GM18507 (cell line): ENCODE measurements at regions not wholly inside any gene's neighbourhood (a gene's known extent, or its start where the extent isn't known, plus 50 kb on each side); places are given as distances from the start of the nearest gene placed in this dataset.

Source experiments
- DNase-seq: peaks from one replicate; pipeline ENCODE4 v3.0.0; 2011; ENCODE audit warnings: low read depth; ENCODE audit not compliant: insufficient read length; ENCODE audit errors: extremely low spot score
- FAIRE-seq: peaks from 2 replicates; lab custom pipeline; 2011; peaks lifted over from hg19 to GRCh38; lab: Jason Lieb, UNC

GRCh38 chr2:3138621-3139020 is 239.0 kb downstream of the EIPR1 start:
- FAIRE-seq (no peak), DNase-seq (no peak)

- DNase-seq (no peak), FAIRE-seq (no peak)
Measured at GRCh38 chr2:3137651-3138300, 239.8 kb downstream of the EIPR1 start.

- no peak for FAIRE-seq
- no peak for DNase-seq
Measured at GRCh38 chr2:3135676-3136075, 241.9 kb downstream of the EIPR1 start.

GRCh38 chr2:3134026-3134571 is 243.5 kb downstream of the EIPR1 start:
- FAIRE-seq = no peak
- DNase-seq = no peak

- no peak for DNase-seq
- no peak for FAIRE-seq
Measured at GRCh38 chr2:3132966-3133365, 244.7 kb downstream of the EIPR1 start.

GRCh38 chr2:3132466-3132865 is 245.2 kb downstream of the EIPR1 start:
- DNase-seq (no peak), FAIRE-seq (no peak)

- DNase-seq (no peak), FAIRE-seq (no peak)
Measured at GRCh38 chr2:3131636-3132326, 245.8 kb downstream of the EIPR1 start.

GRCh38 chr2:3130889-3131635 is 246.6 kb downstream of the EIPR1 start:
- FAIRE-seq (no peak), DNase-seq (no peak)

GRCh38 chr2:3130444-3130843 is 247.2 kb downstream of the EIPR1 start:
- DNase-seq (no peak), FAIRE-seq (no peak)

GRCh38 chr2:3129867-3130266 is 247.8 kb downstream of the EIPR1 start:
- DNase-seq = no peak
- FAIRE-seq = no peak

- no peak for FAIRE-seq
- no peak for DNase-seq
Measured at GRCh38 chr2:3128786-3129185, 248.8 kb downstream of the EIPR1 start.

- FAIRE-seq (no peak), DNase-seq (no peak)
Measured at GRCh38 chr2:3127710-3128109, 249.9 kb downstream of the EIPR1 start.

GRCh38 chr2:3126911-3127621 is 250.6 kb downstream of the EIPR1 start:
- DNase-seq = no peak
- FAIRE-seq = no peak

- no peak for FAIRE-seq
- no peak for DNase-seq
Measured at GRCh38 chr2:3126171-3126910, 251.3 kb downstream of the EIPR1 start.

- DNase-seq = no peak
- FAIRE-seq = no peak
Measured at GRCh38 chr2:3125761-3126130, 251.9 kb downstream of the EIPR1 start.

- FAIRE-seq (no peak), DNase-seq (no peak)
Measured at GRCh38 chr2:3125001-3125760, 252.4 kb downstream of the EIPR1 start.

- DNase-seq (no peak), FAIRE-seq (no peak)
Measured at GRCh38 chr2:3122525-3122924, 255.1 kb downstream of the EIPR1 start.

GRCh38 chr2:3121601-3122000 is 256.0 kb downstream of the EIPR1 start:
- FAIRE-seq = no peak
- DNase-seq = no peak
